IMR-90 (cell line): ENCODE measurements at regions not wholly inside any gene's neighbourhood (a gene's known extent, or its start where the extent isn't known, plus 50 kb on each side); places are given as distances from the start of the nearest gene placed in this dataset.

Experiments
- BHLHE40 ChIP-seq: fragments of 150-350 bp; IDR thresholded peaks from 2 replicates; pipeline ENCODE4 v1.6.1; 2016; ENCODE audit warnings: mild to moderate bottlenecking, low read depth, low read length
- MAFK ChIP-seq: IDR thresholded peaks from 2 replicates; pipeline ENCODE4 v1.6.1; 2012; ENCODE audit warnings: low read depth, low read length, improper control_type of control experiment
- MAZ ChIP-seq: IDR thresholded peaks from 2 replicates; pipeline ENCODE4 v1.6.1; 2012; ENCODE audit warnings: low read depth, mild to moderate bottlenecking, low read length, improper control_type of control experiment, moderate library complexity, borderline replicate concordance
- NFE2L2 ChIP-seq: fragments of 150-350 bp; IDR thresholded peaks from 2 replicates; pipeline ENCODE4 v1.6.1; 2016; ENCODE audit warnings: low read depth, mild to moderate bottlenecking, low read length
- POLR2A ChIP-seq: IDR thresholded peaks from 2 replicates; pipeline ENCODE4 v1.6.1; 2012; ENCODE audit warnings: mild to moderate bottlenecking, low read depth, low read length
- RAD21 ChIP-seq: IDR thresholded peaks from 2 replicates; pipeline ENCODE4 v1.6.1; 2012; ENCODE audit warnings: low read length, improper control_type of control experiment
- RCOR1 ChIP-seq: IDR thresholded peaks from 2 replicates; pipeline ENCODE4 v1.6.1; 2012; ENCODE audit warnings: mild to moderate bottlenecking, low read length, improper control_type of control experiment; ENCODE audit not compliant: insufficient replicate concordance
- RFX5 ChIP-seq: IDR thresholded peaks from 2 replicates; pipeline ENCODE4 v1.8.0; 2012; ENCODE audit warnings: low read depth, mild to moderate bottlenecking, low read length, moderate library complexity
- SMC3 ChIP-seq: fragments of 150-350 bp; IDR thresholded peaks from 2 replicates; pipeline ENCODE4 v1.6.1; 2016; ENCODE audit warnings: low read depth, mild to moderate bottlenecking, antibody characterized with exemption, low read length, moderate library complexity
- TF ChIP-seq, protein P1 (sequence below): conservative IDR thresholded peaks from 2 replicates; pipeline ENCODE4 v1.5.1; 2012; ENCODE audit warnings: mild to moderate bottlenecking, low read depth, low read length, improper control_type of control experiment
- TF ChIP-seq, protein P2 (sequence below): fragments of 150-350 bp; IDR thresholded peaks from 2 replicates; pipeline ENCODE4 v1.6.1; 2016; ENCODE audit warnings: low read depth, mild to moderate bottlenecking, low read length, moderate library complexity, borderline replicate concordance

DNA sequence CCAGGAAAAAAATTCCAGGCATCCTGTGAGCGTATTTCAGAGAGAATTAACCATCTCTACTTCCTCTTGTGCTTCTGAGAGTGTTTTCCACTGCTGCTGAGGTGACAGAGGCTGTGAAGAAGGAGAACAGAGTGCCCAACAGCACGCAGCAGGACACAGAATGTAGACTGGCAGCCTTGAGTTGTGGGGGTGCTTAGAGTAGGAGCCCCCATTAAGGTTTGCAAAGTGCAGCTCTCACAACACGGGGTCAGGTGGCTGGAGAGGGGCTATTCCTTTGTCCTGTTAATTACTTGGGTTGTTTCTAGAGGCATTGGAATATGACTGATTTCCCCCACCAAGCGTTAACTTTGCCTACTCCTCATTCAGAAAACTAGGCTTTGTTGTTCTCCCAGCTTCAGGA lies 370.6 kb downstream of the TSHZ3 start:
- TF ChIP-seq POLR2A (no peak), MAZ (no peak), SMC3 (no peak), RCOR1 (no peak), RAD21 (no peak), NFE2L2 (no peak), MAFK (no peak), BHLHE40 (no peak), RFX5 (no peak)
- TF ChIP-seq, protein P1, sequence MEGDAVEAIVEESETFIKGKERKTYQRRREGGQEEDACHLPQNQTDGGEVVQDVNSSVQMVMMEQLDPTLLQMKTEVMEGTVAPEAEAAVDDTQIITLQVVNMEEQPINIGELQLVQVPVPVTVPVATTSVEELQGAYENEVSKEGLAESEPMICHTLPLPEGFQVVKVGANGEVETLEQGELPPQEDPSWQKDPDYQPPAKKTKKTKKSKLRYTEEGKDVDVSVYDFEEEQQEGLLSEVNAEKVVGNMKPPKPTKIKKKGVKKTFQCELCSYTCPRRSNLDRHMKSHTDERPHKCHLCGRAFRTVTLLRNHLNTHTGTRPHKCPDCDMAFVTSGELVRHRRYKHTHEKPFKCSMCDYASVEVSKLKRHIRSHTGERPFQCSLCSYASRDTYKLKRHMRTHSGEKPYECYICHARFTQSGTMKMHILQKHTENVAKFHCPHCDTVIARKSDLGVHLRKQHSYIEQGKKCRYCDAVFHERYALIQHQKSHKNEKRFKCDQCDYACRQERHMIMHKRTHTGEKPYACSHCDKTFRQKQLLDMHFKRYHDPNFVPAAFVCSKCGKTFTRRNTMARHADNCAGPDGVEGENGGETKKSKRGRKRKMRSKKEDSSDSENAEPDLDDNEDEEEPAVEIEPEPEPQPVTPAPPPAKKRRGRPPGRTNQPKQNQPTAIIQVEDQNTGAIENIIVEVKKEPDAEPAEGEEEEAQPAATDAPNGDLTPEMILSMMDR = no peak
- TF ChIP-seq, protein P2, sequence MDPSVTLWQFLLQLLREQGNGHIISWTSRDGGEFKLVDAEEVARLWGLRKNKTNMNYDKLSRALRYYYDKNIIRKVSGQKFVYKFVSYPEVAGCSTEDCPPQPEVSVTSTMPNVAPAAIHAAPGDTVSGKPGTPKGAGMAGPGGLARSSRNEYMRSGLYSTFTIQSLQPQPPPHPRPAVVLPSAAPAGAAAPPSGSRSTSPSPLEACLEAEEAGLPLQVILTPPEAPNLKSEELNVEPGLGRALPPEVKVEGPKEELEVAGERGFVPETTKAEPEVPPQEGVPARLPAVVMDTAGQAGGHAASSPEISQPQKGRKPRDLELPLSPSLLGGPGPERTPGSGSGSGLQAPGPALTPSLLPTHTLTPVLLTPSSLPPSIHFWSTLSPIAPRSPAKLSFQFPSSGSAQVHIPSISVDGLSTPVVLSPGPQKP = no peak
